Astrocyte of the cerebellum (primary cell): ENCODE measurements at regions not wholly inside any gene's neighbourhood (a gene's known extent, or its start where the extent isn't known, plus 50 kb on each side); places are given as distances from the start of the nearest gene placed in this dataset.

ENCODE experiments used
- DNase-seq: peaks from one replicate; pipeline ENCODE4 v3.0.0-alpha.2; 2011; ENCODE audit warnings: low read depth
- H3K4me3 ChIP-seq: 2 replicates; pipeline ENCODE4 v1.5.1; 2011; ENCODE audit warnings: mild to moderate bottlenecking, low read depth, low read length, moderate library complexity
- CTCF ChIP-seq: IDR thresholded peaks from 2 replicates; pipeline ENCODE4 v1.5.1; 2012; ENCODE audit warnings: low read length, low read depth, moderate library complexity, mild to moderate bottlenecking; ENCODE audit errors: missing control alignments
- in situ Hi-C: cut with HindIII; loops from 2 replicates; pipeline ENCODE4 v1.10.0; 2017; ENCODE audit warnings: low sequenced_read_pairs

GRCh38 chr14:62117751-62118105 lies 355.5 kb downstream of the SNAPC1 start:
- in situ Hi-C loops, result no loop called here
- H3K4me3 ChIP-seq, result peak overlapping the region; percentile 41
- no peak for DNase-seq
- TF ChIP-seq CTCF, result no peak

GRCh38 chr14:62118461-62118860 lies 356.2 kb downstream of the SNAPC1 start:
- in situ Hi-C loops, result no loop called here
- H3K4me3 ChIP-seq, result no peak overlapping the region
- DNase-seq, result no peak
- TF ChIP-seq CTCF, result no peak

GRCh38 chr14:62118871-62119270 lies 356.7 kb downstream of the SNAPC1 start:
- no peak for TF ChIP-seq CTCF
- DNase-seq, result no peak
- no peak overlapping the region for H3K4me3 ChIP-seq
- in situ Hi-C loops, result no loop called here

- TF ChIP-seq CTCF, result no peak
- no peak overlapping the region for H3K4me3 ChIP-seq
- DNase-seq, result no peak
- in situ Hi-C loops, result no loop called here
Observed at GRCh38 chr14:62123961-62124360, 361.7 kb downstream of the SNAPC1 start.

- H3K4me3 ChIP-seq, result no peak overlapping the region
- TF ChIP-seq CTCF, result no peak
- in situ Hi-C loops, result no loop called here
- DNase-seq, result no peak
Observed at GRCh38 chr14:62125793-62126192, 363.6 kb downstream of the SNAPC1 start.

GRCh38 chr14:62126879-62127478 lies 364.8 kb downstream of the SNAPC1 start:
- H3K4me3 ChIP-seq, result no peak overlapping the region
- in situ Hi-C loops, result no loop called here
- peak; percentile 67 for TF ChIP-seq CTCF
- peak; percentile 55 for DNase-seq

GRCh38 chr14:62130441-62130840 lies 368.2 kb downstream of the SNAPC1 start:
- no peak overlapping the region for H3K4me3 ChIP-seq
- no peak for TF ChIP-seq CTCF
- in situ Hi-C loops, result no loop called here
- DNase-seq, result no peak
